GM12891 (cell line): ENCODE measurements at regions not wholly inside any gene's neighbourhood (a gene's known extent, or its start where the extent isn't known, plus 50 kb on each side); places are given as distances from the start of the nearest gene placed in this dataset.

Experiments used
- POLR2A ChIP-seq: IDR thresholded peaks from 2 replicates; pipeline ENCODE4 v1.6.1; 2011; ENCODE audit warnings: low read depth, low read length, control low read depth
- POLR2AphosphoS5 ChIP-seq: IDR thresholded peaks from 2 replicates; pipeline ENCODE4 v1.6.1; 2011; ENCODE audit warnings: low read depth, low read length, control low read depth
- POU2F2 ChIP-seq: IDR thresholded peaks from 2 replicates; pipeline ENCODE4 v1.6.1; 2011; ENCODE audit warnings: low read depth, mild to moderate bottlenecking, control low read depth, low read length, moderate library complexity
- TAF1 ChIP-seq: IDR thresholded peaks from 2 replicates; pipeline ENCODE4 v1.6.1; 2011; ENCODE audit warnings: low read depth, low read length, control low read depth

DNA sequence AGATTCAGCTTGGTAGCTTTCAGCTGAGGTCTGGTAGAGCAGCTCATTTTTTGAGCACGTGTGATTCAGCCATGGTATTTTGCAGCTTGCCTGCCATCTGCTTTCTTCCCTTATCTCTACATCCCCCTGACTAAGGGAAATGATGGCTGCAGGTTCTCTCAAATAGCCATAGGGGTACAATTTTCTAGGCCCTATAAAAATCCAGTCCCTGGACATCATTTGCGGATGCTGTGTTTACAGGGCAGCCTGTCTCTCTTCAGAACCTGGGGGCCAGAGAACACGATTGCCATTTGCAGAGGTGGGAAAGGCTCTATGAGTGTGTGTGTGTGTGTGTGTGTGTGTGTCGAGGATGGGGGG, 442.7 kb upstream of the MEIS1 start:
- TF ChIP-seq POLR2AphosphoS5: no peak
- no peak for TF ChIP-seq POLR2A
- no peak for TF ChIP-seq POU2F2
- no peak for TF ChIP-seq TAF1
